Nephron (organoid): ENCODE measurements at regions not wholly inside any gene's neighbourhood (a gene's known extent, or its start where the extent isn't known, plus 50 kb on each side); places are given as distances from the start of the nearest gene placed in this dataset.

Experiments
- H3K27ac Mint-ChIP-seq, 3 experiments: 2 replicates each; pipeline ENCODE4 v1.8.0; 2020; ENCODE audit warnings: mixed read lengths in 3 of 3, mild to moderate bottlenecking in 2 of 3, moderate library complexity in 1 of 3
- H3K27me3 Mint-ChIP-seq: 2 replicates; pipeline ENCODE4 v1.8.0; 2021; ENCODE audit warnings: low read depth, mild to moderate bottlenecking, moderate library complexity, mixed read lengths
- H3K36me3 Mint-ChIP-seq: 2 replicates; pipeline ENCODE4 v1.8.0; 2020; ENCODE audit warnings: low read depth, mixed read lengths
- H3K4me1 Mint-ChIP-seq: 2 replicates; pipeline ENCODE4 v1.8.0; 2020; ENCODE audit warnings: mixed read lengths
- H3K4me3 Mint-ChIP-seq, 3 experiments: 2 replicates each; pipeline ENCODE4 v1.8.0; 2020; ENCODE audit warnings: mild to moderate bottlenecking in 3 of 3, mixed read lengths in 3 of 3, moderate library complexity in 2 of 3
- H3K9me3 Mint-ChIP-seq: 2 replicates; pipeline ENCODE4 v1.8.0; 2020; ENCODE audit warnings: mixed read lengths
- CTCF ChIP-seq, 3 experiments: fragments of 200-600 bp; sonication (generic); IDR thresholded peaks; one replicate each; pipeline ENCODE4 v1.5.0; 2021; ENCODE audit warnings: antibody characterized with exemption in 3 of 3; ENCODE audit not compliant: unreplicated experiment in 3 of 3

- H3K9me3 Mint-ChIP-seq: no peaks in the 10 kb centered on the region
- peak overlapping the region; percentile 29 to 86 (median 67) for H3K27ac Mint-ChIP-seq
- no peak for TF ChIP-seq CTCF (IDR thresholded peaks at IDR 0.05; ENCODE audit: unreplicated experiment in 3 of 3)
Measured at GRCh38 chr9:85268131-85268530, 473.6 kb downstream of the AGTPBP1 start.

GRCh38 chr9:85264695-85265094 lies 477.1 kb downstream of the AGTPBP1 start:
- no peaks in the 10 kb centered on the region for H3K9me3 Mint-ChIP-seq
- no peaks in the 10 kb centered on the region for H3K27me3 Mint-ChIP-seq
- TF ChIP-seq CTCF (IDR thresholded peaks at IDR 0.05; ENCODE audit: unreplicated experiment in 3 of 3): no peak
- H3K27ac Mint-ChIP-seq: no peak overlapping the region
- no peaks in the 10 kb centered on the region for H3K36me3 Mint-ChIP-seq
- no peak overlapping the region for H3K4me3 Mint-ChIP-seq
- H3K4me1 Mint-ChIP-seq: peaks cover 48% of the 10 kb centered on the region

More at GRCh38 chr9:85268131-85268530, 473.6 kb downstream of the AGTPBP1 start:
- no peaks in the 10 kb centered on the region for H3K36me3 Mint-ChIP-seq
- H3K4me1 Mint-ChIP-seq: peaks cover 29% of the 10 kb centered on the region
- H3K4me3 Mint-ChIP-seq: no peak overlapping the region
- H3K27me3 Mint-ChIP-seq: no peaks in the 10 kb centered on the region

- Mint-ChIP-seq H3K36me3 (peaks cover 4% of the 10 kb centered on the region), H3K9me3 (peaks cover 3% of the 10 kb centered on the region), H3K27ac (peak overlapping the region in 2 of 3 experiments; percentile 10 to 38)
Measured at GRCh38 chr9:85263288-85263687, 478.5 kb downstream of the AGTPBP1 start.

GRCh38 chr9:85262333-85262732 lies 479.4 kb downstream of the AGTPBP1 start:
- no peak overlapping the region for H3K4me3 Mint-ChIP-seq
- H3K27ac Mint-ChIP-seq: peak overlapping the region in 1 of 3 experiments; percentile 22
- H3K36me3 Mint-ChIP-seq: peaks cover 4% of the 10 kb centered on the region
- peaks cover 3% of the 10 kb centered on the region for H3K9me3 Mint-ChIP-seq
- no peaks in the 10 kb centered on the region for H3K27me3 Mint-ChIP-seq
- peaks cover 41% of the 10 kb centered on the region for H3K4me1 Mint-ChIP-seq
- TF ChIP-seq CTCF (IDR thresholded peaks at IDR 0.05; ENCODE audit: unreplicated experiment in 3 of 3): no peak

More at GRCh38 chr9:85263288-85263687, 478.5 kb downstream of the AGTPBP1 start:
- Mint-ChIP-seq H3K4me1 (peaks cover 50% of the 10 kb centered on the region), H3K4me3 (no peak overlapping the region), H3K27me3 (no peaks in the 10 kb centered on the region)
- TF ChIP-seq CTCF (IDR thresholded peaks at IDR 0.05; ENCODE audit: unreplicated experiment in 3 of 3): no peak

- H3K4me3 Mint-ChIP-seq: no peak overlapping the region
- H3K4me1 Mint-ChIP-seq: peaks cover 40% of the 10 kb centered on the region
- no peaks in the 10 kb centered on the region for H3K27me3 Mint-ChIP-seq
- TF ChIP-seq CTCF (IDR thresholded peaks at IDR 0.05; ENCODE audit: unreplicated experiment in 3 of 3): no peak
- peaks cover 13% of the 10 kb centered on the region for H3K9me3 Mint-ChIP-seq
- H3K27ac Mint-ChIP-seq: peak overlapping the region; percentile 5 to 35 (median 33)
- H3K36me3 Mint-ChIP-seq: peaks cover 7% of the 10 kb centered on the region
Measured at GRCh38 chr9:85260275-85260845, 481.4 kb downstream of the AGTPBP1 start.

- H3K4me1 Mint-ChIP-seq: peaks cover 40% of the 10 kb centered on the region
- H3K4me3 Mint-ChIP-seq: no peak overlapping the region
- peak overlapping the region; percentile 36 to 64 (median 63) for H3K27ac Mint-ChIP-seq
- TF ChIP-seq CTCF (IDR thresholded peaks at IDR 0.05; ENCODE audit: unreplicated experiment in 3 of 3): peak; percentile 68 to 82 (median 75)
- H3K36me3 Mint-ChIP-seq: peaks cover 7% of the 10 kb centered on the region
- H3K9me3 Mint-ChIP-seq: peaks cover 22% of the 10 kb centered on the region
- no peaks in the 10 kb centered on the region for H3K27me3 Mint-ChIP-seq
Measured at GRCh38 chr9:85258823-85259370, 482.9 kb downstream of the AGTPBP1 start.
